Skeletal muscle cell (primary cell): ENCODE measurements at regions not wholly inside any gene's neighbourhood (a gene's known extent, or its start where the extent isn't known, plus 50 kb on each side); places are given as distances from the start of the nearest gene placed in this dataset.

Source experiments
- DNase-seq: peaks from one replicate; pipeline ENCODE4 v3.0.0-alpha.2; 2010; ENCODE audit warnings: low read depth
- H3K4me3 ChIP-seq: 2 replicates; pipeline ENCODE4 v1.5.1; 2011; ENCODE audit warnings: low read depth, mild to moderate bottlenecking, control low read depth, low read length, moderate library complexity

DNA sequence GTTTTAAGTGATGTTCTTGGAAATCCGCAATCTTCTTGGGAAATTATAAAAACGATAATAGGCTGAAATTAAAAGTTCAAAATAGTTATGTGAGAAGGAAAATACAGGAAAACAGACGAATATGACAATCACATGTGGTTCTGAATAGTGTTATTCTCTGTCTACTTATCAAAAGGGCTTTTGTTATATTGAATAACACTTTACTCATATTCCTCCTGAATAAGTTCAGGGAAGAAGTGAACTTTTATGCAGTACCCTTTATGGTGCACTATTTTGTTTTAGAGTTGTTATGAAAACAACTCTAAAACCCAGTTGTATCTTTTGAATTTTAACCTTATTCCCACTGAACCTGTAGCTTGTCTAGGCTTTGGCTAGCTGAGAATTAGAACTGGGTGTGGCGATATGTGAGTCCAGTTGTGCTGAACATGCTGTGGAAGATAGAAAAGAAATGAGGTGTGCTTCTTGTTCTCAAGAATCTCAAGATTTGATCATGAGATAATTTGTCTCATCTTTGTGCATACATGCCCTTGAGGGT, 384.4 kb downstream of the LMO7 start:
- no peak for DNase-seq
- H3K4me3 ChIP-seq = no peak overlapping the region

DNA sequence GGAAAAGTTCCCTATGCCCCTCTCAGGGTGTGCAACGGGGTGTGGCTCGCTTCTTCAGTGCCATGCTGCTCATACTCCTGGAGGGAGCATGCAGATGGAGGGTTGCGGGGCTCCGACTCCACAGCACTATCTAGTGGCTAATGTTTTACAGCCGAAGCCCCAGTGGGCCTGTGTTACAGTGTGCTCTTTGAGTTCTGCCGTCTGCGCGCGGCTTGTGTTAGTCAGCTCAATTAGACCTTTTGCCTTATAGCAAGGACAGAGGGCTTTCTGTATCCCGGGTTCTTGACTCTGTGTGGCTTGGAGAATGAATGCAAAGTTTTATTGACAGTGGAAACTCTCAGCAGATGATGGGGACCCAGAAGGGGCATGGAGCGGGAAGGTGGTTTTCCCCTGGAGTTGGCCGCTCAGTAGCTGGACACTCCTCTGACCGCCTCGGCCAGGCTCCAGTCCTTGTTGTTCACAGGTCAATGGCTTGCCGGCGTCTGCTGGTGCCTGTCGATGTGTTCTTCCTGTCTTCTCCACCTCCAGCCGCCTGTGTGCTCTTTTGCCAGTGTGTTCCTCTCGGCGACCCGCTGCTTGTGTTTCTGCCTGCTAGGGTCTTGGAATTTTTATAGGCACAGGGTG, 383.4 kb downstream of the LMO7 start:
- DNase-seq = no peak
- H3K4me3 ChIP-seq = no peak overlapping the region

DNA sequence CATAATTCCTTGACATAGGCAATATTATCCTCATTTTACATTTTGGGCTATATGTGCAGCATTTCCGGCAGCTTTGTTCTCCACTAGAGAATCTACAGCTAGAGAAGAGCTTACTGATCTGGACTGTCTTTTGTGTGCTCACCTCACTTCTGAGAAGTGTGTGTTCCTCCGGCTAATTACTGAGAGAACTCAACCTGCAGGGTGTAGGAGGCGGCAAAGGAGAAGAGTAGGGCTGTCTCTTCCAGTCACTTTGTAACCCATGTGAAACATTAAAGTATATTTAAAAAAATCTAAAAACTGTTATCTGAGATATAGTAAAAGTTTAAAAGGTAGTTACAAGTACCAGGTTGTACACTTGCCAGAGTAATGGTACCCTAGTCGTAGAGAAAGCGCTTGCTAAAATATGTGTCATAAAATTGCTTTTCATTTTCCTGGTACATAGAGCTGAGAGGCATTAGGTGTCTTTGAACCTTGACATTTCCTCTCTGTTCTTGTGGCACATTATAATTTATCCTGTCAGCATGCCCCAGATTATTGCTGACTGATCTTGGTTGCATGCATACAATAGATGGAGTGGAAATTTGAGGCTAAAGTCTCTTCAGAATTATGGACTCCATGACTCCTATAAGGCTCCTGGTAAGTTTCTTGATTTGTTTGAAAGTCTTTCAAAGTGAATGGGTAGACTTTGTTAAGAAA, 381.9 kb downstream of the LMO7 start:
- H3K4me3 ChIP-seq = no peak overlapping the region
- DNase-seq = no peak

DNA sequence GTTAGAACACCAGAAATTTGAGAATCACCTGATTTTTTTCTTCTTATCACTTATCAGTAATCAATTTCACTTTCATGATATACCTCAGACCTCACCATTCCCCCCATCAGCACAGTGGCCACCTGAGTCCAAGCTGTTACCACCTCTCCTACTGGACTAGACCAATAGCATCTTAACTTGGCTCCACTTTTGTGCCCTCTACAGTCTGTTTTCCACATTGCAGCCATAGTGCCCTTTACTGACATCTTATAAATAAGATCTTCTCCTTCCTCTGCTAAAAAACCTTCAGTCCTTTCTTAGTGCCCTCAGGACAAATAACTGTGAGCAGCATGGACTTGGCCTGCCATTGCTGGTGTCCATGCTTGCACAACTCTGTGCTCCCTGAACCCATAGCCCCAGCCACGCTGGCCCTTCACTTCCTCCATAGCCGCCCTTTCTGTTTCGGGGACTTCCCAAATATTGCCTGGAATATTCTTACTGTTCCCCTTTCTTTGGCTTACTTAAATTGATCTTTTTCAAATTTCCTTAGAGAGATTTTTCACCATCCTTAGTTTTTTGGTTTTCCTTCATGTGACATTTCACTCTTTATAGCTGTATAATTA, 380.8 kb downstream of the LMO7 start:
- H3K4me3 ChIP-seq = no peak overlapping the region
- no peak for DNase-seq

DNA sequence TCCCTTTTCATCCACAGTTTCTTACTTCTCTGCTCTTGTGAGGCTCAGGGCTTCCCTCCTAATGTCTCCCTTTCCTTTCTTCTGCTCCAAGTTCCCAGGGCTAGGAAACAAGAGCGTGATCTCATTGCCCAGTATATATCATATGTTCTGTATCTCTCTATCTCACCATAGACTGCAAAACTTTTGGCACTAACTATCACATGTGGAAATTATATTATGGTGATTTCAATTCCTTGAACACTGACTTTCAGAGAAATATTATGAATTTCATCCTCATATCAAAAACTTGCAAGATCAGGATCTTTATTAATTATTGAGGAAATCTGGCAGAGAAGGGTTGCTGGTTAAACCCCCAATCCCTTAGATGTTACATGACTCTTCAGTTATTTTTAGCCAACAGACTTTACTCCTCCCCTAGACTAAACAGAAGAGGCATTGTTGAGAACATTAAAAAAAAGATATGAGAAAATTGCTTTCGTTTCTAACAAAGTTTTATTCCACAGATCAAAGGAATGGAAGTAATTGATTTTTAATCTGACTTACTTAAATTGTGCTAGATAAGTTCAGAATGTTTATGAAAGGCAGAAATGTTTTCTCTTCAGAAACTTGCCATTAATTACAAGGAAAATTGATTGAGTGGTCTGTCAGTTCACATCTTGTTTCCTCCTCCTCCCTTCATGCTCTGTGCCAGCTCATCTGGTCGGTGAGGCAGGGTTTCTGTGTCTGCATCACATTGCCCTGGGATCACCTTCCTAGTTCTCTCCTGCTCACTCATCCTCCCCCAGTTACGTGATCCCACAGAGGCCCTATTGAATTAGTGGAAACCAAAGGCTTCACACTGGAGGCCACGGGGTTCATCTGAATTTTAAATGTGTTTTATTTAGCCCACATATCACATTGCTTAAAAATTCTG, 378.5 kb downstream of the LMO7 start:
- peak; percentile 24 for DNase-seq
- H3K4me3 ChIP-seq = no peak overlapping the region

DNA sequence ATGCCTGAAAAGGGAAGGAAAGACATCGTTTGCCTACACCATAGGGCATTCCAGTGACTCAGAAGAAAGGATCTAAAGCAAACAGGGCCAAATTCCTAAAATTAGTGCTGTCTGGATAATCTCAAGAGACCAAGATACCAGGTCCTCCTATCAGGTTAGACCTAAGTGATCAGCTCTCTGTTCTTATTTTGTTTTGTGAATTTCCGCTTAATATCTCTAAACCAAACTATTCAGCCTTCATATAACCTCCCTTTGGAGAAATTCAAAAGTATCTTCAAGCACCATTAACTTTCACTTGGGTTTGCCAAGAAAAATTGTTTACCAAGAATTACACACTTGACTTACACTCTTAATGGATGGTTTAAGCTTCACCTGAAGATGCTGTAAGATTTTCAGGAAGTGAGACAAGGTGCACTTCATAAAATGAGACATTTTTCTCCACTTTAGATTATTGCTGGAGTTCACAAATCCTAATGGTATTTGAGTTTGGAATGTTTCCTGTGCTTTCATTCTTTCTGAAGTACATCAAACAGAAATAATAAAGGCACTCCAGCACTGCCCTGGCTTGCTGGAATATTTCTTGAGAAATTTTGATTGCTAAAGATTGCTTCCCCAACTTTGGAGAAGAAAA, 376.1 kb downstream of the LMO7 start:
- no peak overlapping the region for H3K4me3 ChIP-seq
- DNase-seq = no peak

DNA sequence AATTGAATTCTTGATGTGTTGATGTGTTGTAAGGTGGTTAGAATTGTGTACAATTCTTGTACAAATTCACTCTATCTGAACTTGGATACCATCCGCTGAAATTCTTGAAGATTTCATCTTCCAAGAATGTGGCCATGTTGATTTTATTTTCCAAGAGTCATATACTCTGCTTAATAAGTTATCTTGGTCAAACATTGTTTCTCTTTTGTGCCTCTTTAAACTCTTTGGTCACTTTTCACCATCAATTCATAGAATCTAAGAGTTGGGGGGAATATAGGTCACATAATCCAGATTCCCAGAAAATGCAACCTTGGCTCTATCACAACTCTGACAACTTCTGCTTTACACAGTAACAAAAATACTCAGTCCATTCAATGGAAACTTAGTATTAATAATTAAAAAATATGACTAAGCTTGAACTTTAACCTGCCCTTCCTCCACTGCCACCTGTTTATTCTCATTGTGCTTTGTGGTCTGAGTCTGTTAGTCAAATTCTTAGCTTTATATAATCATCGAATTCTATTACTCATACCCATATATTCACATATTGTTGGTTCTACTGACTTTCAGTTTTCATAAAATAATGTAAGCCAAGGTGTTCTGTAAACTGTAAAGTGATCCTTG, 373.2 kb downstream of the LMO7 start:
- no peak overlapping the region for H3K4me3 ChIP-seq
- no peak for DNase-seq

DNA sequence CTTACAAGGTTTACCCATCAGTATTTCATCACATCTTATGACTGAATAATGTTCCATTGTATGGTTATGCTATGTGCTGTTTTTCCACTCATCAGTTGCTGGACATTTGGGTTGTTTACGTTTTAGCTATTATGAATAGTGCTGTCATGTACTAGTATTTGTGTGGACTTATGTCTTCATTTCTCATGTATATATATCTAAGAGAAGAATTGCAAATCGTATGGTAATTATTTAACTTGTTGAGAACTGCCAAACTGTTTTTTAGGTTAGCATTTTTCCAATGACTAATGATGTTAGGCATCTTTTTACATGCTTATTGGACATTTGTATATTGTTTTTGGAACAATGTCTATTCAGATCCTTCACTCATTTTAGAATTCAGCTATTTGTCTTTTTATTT, 368.3 kb downstream of the LMO7 start:
- DNase-seq = no peak
- no peak overlapping the region for H3K4me3 ChIP-seq

DNA sequence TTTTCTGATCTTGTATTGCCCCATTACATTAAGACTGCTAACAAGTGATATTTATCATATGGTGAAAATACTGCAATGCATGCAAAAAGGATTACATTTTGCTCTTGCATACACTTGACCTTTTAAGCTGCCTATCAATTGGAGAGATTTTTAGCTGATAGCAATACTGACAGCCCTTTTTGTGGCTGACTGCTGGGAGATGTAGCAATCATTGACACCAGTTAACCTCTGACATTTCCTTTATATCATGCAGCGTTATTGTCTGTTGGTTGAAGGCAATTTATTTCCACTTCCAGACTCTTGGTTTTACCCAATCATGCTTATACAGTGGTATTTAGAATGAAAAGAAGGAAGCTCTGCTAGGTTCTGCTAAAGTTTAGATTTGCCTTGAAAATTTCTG, 364.0 kb downstream of the LMO7 start:
- H3K4me3 ChIP-seq = no peak overlapping the region
- no peak for DNase-seq

DNA sequence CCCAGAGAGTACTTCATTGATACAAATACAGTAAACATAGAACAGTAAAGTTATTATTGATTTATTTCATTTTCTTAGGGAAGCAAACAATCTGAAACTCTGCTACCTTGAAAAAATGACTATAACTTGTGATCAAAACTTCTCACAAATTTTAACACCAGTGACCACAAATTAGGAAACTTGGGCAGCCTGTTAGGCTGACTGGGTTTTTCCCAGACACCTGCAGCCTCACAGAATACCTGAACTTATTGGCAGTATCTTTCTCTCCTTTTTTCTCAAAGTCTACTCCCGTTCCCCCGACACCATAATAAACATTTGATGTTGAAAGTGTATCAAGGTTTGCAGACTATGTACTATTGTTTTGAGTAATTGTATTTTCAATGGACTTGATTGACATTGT, 360.5 kb downstream of the LMO7 start:
- no peak overlapping the region for H3K4me3 ChIP-seq
- DNase-seq = no peak

DNA sequence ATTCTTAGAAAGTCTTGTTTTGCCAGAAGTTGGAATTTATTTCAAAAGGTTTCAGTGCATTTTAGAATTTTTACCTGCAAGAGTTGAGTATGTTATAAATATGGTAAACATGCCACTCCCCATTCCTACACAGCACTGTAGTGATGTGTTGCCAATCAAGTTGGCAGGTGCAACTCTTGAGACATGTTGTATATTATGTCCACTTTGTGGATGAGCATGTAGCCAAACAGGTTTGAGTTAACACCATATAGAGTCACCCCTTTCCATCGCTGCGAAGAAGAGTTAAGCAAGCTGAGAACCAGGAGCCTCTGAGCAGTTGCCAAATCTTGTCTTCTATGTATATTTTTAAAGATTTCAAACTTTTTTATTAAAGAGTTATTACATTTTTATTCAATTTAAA, 359.8 kb downstream of the LMO7 start:
- no peak for DNase-seq
- H3K4me3 ChIP-seq = no peak overlapping the region

DNA sequence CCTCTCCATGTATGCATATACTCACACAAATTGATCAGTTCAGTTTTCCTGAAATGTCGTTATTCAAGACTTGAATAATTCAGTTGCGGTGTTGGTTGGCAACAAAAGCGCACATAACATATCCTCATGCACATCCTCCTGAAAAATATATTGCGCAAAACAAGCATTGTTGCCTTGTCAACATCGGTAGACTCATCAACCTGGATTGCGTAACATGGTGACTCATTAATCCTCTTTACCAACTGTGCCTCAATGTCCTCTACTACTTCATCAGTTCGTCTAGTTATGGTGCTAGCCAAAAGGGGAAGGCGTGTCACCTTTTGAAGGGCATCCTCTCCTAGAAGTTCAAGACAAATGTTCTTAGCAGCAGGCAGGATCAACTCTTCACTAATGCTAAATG, 357.7 kb downstream of the LMO7 start:
- no peak overlapping the region for H3K4me3 ChIP-seq
- DNase-seq = no peak

DNA sequence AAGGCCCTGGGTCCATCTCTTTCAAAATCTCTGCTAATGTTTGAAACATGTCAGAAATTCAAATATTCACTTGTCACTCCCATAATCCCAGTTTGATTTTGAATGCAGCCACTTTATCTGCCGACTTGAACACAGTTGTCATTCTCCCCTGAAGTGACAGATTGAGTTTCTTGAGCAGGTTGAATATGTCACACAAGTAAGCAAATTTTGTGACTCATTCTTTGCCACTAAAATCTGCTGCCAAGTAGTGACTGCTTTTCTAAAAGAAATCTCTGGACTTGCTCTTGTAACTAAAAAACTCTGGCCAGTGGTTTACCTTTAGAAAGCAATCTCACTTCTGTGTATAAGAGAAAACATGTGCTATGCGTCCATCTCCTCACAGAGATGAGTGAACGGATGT, 357.1 kb downstream of the LMO7 start:
- H3K4me3 ChIP-seq = no peak overlapping the region
- DNase-seq = no peak

DNA sequence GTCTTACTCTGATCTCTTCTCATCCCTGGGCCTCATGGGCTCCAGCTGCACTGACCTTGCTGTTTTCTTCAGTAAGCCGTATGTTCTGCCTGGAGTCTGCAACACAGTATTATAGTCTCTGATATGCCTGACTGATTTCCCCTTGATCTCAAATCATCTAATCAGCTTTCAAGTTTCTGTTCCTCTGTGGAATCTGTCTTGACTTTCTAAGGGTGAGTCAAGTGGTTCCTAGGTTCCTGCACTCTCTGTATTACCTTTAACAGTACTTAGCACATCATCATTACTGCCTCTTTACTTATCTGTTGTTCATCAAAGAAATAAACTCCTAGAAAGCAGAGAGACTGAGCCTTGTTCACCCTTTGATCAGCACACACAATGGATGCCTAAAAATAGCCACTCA, 350.7 kb downstream of the LMO7 start:
- no peak for DNase-seq
- H3K4me3 ChIP-seq = no peak overlapping the region

DNA sequence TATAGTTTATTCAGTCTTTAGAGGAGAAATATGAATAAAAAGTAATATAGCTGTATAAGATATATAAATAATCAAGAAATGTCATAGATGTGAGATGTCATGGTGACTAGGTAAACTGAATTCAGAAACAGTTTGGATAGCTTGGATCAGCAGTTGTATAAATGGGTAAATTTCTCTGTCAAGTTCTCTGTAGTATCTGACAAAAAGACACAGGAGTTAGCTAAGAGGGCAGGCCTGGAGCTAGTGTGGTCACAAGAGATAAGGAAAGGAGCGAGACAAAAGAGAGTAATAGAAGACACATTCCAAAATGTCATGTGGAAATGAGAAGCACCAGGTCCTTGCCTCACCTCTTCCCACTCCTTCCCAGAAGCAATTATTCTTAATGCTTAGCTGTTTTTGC, 349.0 kb downstream of the LMO7 start:
- no peak overlapping the region for H3K4me3 ChIP-seq
- DNase-seq = no peak

DNA sequence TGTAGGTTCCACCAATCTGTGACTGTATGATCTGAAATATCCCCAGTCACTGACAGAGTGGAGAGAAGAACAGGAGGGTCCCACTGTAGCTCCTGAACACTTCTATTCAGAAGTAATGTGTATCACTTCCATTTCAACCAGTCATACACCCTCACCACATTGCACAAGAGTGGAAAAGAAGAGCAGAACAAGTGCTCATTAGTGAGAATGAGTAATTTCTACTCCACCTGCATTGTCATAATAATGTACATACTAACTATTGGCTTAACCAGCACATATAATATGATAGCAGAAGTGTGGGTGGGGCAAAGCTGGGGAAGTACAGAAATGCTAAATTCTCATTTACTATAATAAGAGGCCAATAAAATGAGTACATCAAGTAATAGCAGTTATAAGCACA, 342.7 kb downstream of the LMO7 start:
- H3K4me3 ChIP-seq = no peak overlapping the region
- no peak for DNase-seq

DNA sequence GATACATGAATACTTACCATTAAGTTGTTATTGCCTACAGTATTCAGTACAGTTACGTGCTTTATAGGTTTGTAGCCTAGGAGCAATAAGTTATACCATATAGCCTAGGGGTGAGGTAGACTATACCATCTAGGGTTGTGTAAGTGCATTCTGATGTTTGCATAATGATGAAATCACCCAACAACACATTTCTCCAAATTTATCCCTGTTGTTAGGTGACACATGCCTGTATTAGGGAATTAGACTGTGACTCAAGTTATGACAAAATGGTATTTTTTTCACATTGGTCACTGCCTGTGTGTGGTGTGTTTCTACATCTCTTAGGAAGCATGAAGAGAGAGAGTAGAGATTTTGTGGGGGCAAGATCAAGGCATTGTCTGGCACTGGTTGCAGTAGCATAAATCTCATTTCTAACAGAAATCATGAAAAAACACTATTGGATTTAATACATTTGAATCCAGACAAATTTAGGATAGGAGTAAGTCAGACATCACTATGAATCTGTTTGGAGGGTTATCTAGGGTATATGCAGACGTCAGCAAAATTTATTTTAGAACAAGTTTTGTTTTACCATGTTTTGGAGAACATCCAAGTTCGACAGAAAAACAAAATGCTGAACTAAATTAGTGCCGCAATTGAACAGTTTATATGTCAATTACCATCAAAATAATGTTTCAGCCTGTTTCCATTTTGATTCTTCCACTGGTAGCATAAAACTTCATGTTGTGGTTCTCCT, 332.1 kb downstream of the LMO7 start:
- no peak overlapping the region for H3K4me3 ChIP-seq
- peak; percentile 30 for DNase-seq

DNA sequence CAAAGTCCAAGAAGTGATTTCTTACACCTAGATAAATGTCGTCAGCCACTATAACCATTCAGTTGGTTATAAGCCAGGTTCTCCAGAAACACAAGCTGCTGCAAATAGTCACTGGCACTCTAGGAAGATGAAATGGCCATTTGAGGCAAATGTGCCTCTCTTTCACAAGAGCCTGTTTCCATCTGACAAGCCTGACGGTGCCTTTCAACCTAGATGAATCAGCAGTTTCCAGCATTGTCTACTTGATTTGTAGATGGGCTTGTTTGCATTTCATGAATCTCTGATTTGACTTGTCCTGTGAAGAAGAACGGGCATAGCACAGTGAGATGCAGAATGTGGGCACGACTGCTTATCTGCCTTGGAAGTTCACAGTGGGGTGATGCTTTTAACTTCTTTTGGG, 327.2 kb downstream of the LMO7 start:
- peak; percentile 8 for DNase-seq
- no peak overlapping the region for H3K4me3 ChIP-seq
